Fibroblast of lung (primary cell): ENCODE measurements at regions not wholly inside any gene's neighbourhood (a gene's known extent, or its start where the extent isn't known, plus 50 kb on each side); places are given as distances from the start of the nearest gene placed in this dataset.

Experiments
- DNase-seq, 2 donors: peaks; one replicate each; pipeline versions ENCODE4 v3.0.0 to v3.0.0-alpha.2; 2010; ENCODE audit warnings: low read depth in 2 of 2
- H2AFZ ChIP-seq: 2 replicates; pipeline ENCODE4 v1.5.1; 2012; ENCODE audit warnings: low read length, control low read depth, inconsistent platforms
- H3K27ac ChIP-seq: 2 replicates; pipeline ENCODE4 v1.5.1; 2011; ENCODE audit warnings: low read length, control low read depth; ENCODE audit not compliant: insufficient read depth
- H3K27me3 ChIP-seq: 2 replicates; pipeline ENCODE4 v1.5.1; 2011; ENCODE audit warnings: mild to moderate bottlenecking, low read length; ENCODE audit not compliant: control insufficient read depth, insufficient read depth
- H3K36me3 ChIP-seq: 2 replicates; pipeline ENCODE4 v1.5.1; 2011; ENCODE audit warnings: low read length; ENCODE audit not compliant: control insufficient read depth, insufficient read depth
- H3K4me1 ChIP-seq: 2 replicates; pipeline ENCODE4 v1.5.1; 2011; ENCODE audit warnings: low read length; ENCODE audit not compliant: control insufficient read depth, insufficient read depth; ENCODE audit errors: extremely low read depth
- H3K4me2 ChIP-seq: 2 replicates; pipeline ENCODE4 v1.5.1; 2011; ENCODE audit warnings: low read length, control low read depth; ENCODE audit not compliant: insufficient read depth; ENCODE audit errors: extremely low read depth
- H3K4me3 ChIP-seq, 4 experiments: fragments of 200-600 bp in 1 of 4; sonication (generic) in 1 of 4; replicated peaks in 1 of 4; 2 replicates each; pipeline ENCODE4 v1.5.1; 2011 to 2016; ENCODE audit warnings: low read length in 4 of 4, low read depth in 3 of 4, mild to moderate bottlenecking in 3 of 4, control low read depth in 2 of 4, inconsistent platforms in 1 of 4, mixed read lengths in 1 of 4; ENCODE audit not compliant: insufficient read depth in 1 of 4; ENCODE audit errors: control extremely low read depth in 1 of 4
- H3K79me2 ChIP-seq: 2 replicates; pipeline ENCODE4 v1.5.1; 2012; ENCODE audit warnings: mild to moderate bottlenecking, low read length, inconsistent platforms; ENCODE audit not compliant: control insufficient read depth, insufficient read depth
- H3K9ac ChIP-seq: 2 replicates; pipeline ENCODE4 v1.5.1; 2011; ENCODE audit warnings: mild to moderate bottlenecking, low read length, control low read depth; ENCODE audit not compliant: insufficient read depth
- H3K9me3 ChIP-seq: 2 replicates; pipeline ENCODE4 v1.5.1; 2012; ENCODE audit warnings: low read depth, low read length; ENCODE audit not compliant: control insufficient read depth, insufficient read depth
- H4K20me1 ChIP-seq: 2 replicates; pipeline ENCODE4 v1.5.1; 2011; ENCODE audit warnings: low read length; ENCODE audit not compliant: control insufficient read depth, insufficient read depth; ENCODE audit errors: extremely low read depth
- CTCF ChIP-seq, 2 donors: IDR thresholded peaks in 1 of 2; conservative IDR thresholded peaks in 1 of 2; 1 replicate in 1 of 2; 2 replicates in 1 of 2; pipeline ENCODE4 v1.5.1; 2011 to 2012; ENCODE audit warnings: low read length in 2 of 2, control low read depth in 1 of 2, inconsistent platforms in 1 of 2, low read depth in 1 of 2, mild to moderate bottlenecking in 1 of 2
- EZH2 ChIP-seq: IDR thresholded peaks from 2 replicates; pipeline ENCODE4 v1.5.1; 2012; ENCODE audit warnings: low read length, control low read depth, mild to moderate bottlenecking; ENCODE audit errors: missing control alignments

GRCh38 chr14:23864259-23864658 lies 89.3 kb upstream of the DHRS4 start:
- H3K4me1 ChIP-seq: no peaks in the 10 kb centered on the region
- no peak overlapping the region for H3K27ac ChIP-seq
- H3K79me2 ChIP-seq: no peaks in the 10 kb centered on the region
- H2AFZ ChIP-seq: no peak overlapping the region
- no peaks in the 10 kb centered on the region for H3K9me3 ChIP-seq
- no peak overlapping the region for H3K9ac ChIP-seq
- DNase-seq: no peak
- no peaks in the 10 kb centered on the region for H3K36me3 ChIP-seq
- TF ChIP-seq EZH2 (no peak), CTCF (conservative IDR thresholded peaks at IDR 0.05 in 1 of 2, IDR thresholded peaks at IDR 0.05 in 1 of 2; ENCODE audit: low read depth in 1 of 2, low read length in 2 of 2) (no peak)
- H3K27me3 ChIP-seq: no peaks in the 10 kb centered on the region
- no peak overlapping the region for H3K4me3 ChIP-seq
- H4K20me1 ChIP-seq: no peaks in the 10 kb centered on the region
- H3K4me2 ChIP-seq: no peak overlapping the region

GRCh38 chr14:23864861-23865260 lies 88.7 kb upstream of the DHRS4 start:
- Histone ChIP-seq H3K79me2 (no peaks in the 10 kb centered on the region), H3K9ac (no peak overlapping the region), H3K9me3 (no peaks in the 10 kb centered on the region), H3K4me3 (no peak overlapping the region), H2AFZ (no peak overlapping the region), H3K4me2 (no peak overlapping the region), H3K27me3 (no peaks in the 10 kb centered on the region), H3K27ac (no peak overlapping the region), H3K36me3 (no peaks in the 10 kb centered on the region), H3K4me1 (no peaks in the 10 kb centered on the region), H4K20me1 (no peaks in the 10 kb centered on the region)
- TF ChIP-seq EZH2: no peak
- TF ChIP-seq CTCF (conservative IDR thresholded peaks at IDR 0.05 in 1 of 2, IDR thresholded peaks at IDR 0.05 in 1 of 2; ENCODE audit: low read depth in 1 of 2, low read length in 2 of 2): no peak
- DNase-seq: no peak

- H3K4me3 ChIP-seq: no peak overlapping the region
- H3K9me3 ChIP-seq: no peaks in the 10 kb centered on the region
- no peaks in the 10 kb centered on the region for H3K27me3 ChIP-seq
- no peak overlapping the region for H3K4me2 ChIP-seq
- H3K36me3 ChIP-seq: no peaks in the 10 kb centered on the region
- no peaks in the 10 kb centered on the region for H3K4me1 ChIP-seq
- H2AFZ ChIP-seq: no peak overlapping the region
- no peaks in the 10 kb centered on the region for H4K20me1 ChIP-seq
- H3K27ac ChIP-seq: no peak overlapping the region
- no peak overlapping the region for H3K9ac ChIP-seq
- peak in 1 of 2 donors; percentile 22 for DNase-seq
- TF ChIP-seq EZH2: no peak
- no peak for TF ChIP-seq CTCF (conservative IDR thresholded peaks at IDR 0.05 in 1 of 2, IDR thresholded peaks at IDR 0.05 in 1 of 2; ENCODE audit: low read depth in 1 of 2, low read length in 2 of 2)
- H3K79me2 ChIP-seq: no peaks in the 10 kb centered on the region
These were observed 88.1 kb upstream of the DHRS4 start for GRCh38 chr14:23865502-23865901.
